Astrocyte (in vitro differentiated cells and primary cell): ENCODE measurements at regions not wholly inside any gene's neighbourhood (a gene's known extent, or its start where the extent isn't known, plus 50 kb on each side); places are given as distances from the start of the nearest gene placed in this dataset.
A peak's percentile ranks its signal among the peaks of the same experiment; 100 is the strongest.

Experiments used
- DNase-seq: peaks from one replicate; pipeline ENCODE4 v3.0.0-alpha.2; 2010; ENCODE audit warnings: low read depth
- FAIRE-seq: peaks from 2 replicates; lab custom pipeline; 2011; peaks lifted over from hg19 to GRCh38; lab: Jason Lieb, UNC
- H2AFZ ChIP-seq: 2 replicates; pipeline ENCODE4 v1.6.0; 2012; ENCODE audit warnings: low read depth, low read length, inconsistent platforms
- H3K27ac ChIP-seq: 2 replicates; pipeline ENCODE4 v1.5.1; 2011; ENCODE audit warnings: low read depth, low read length, inconsistent platforms
- H3K27me3 ChIP-seq: 2 replicates; pipeline ENCODE4 v1.6.0; 2011; ENCODE audit warnings: low read length, inconsistent platforms; ENCODE audit not compliant: insufficient read depth
- H3K36me3 ChIP-seq: 2 replicates; pipeline ENCODE4 v1.5.1; 2011; ENCODE audit warnings: low read length, inconsistent platforms; ENCODE audit not compliant: insufficient read depth
- H3K4me1 ChIP-seq: 2 replicates; pipeline ENCODE4 v1.5.1; 2011; ENCODE audit warnings: low read length, inconsistent platforms; ENCODE audit not compliant: insufficient read depth
- H3K4me2 ChIP-seq: 2 replicates; pipeline ENCODE4 v1.6.0; 2012; ENCODE audit warnings: low read length, inconsistent platforms
- H3K4me3 ChIP-seq: 2 replicates; pipeline ENCODE4 v1.5.1; 2011; ENCODE audit warnings: low read depth, mild to moderate bottlenecking, low read length, inconsistent platforms; ENCODE audit not compliant: insufficient read depth
- H3K79me2 ChIP-seq: 2 replicates; pipeline ENCODE4 v1.6.0; 2012; ENCODE audit warnings: mild to moderate bottlenecking, low read length, inconsistent platforms; ENCODE audit not compliant: insufficient read depth
- H3K9ac ChIP-seq: 2 replicates; pipeline ENCODE4 v1.6.0; 2012; ENCODE audit warnings: mild to moderate bottlenecking, low read length, inconsistent platforms
- H3K9me3 ChIP-seq: 2 replicates; pipeline ENCODE4 v1.5.1; 2012; ENCODE audit warnings: low read depth, mild to moderate bottlenecking, low read length, inconsistent platforms; ENCODE audit not compliant: insufficient read depth
- H4K20me1 ChIP-seq: 2 replicates; pipeline ENCODE4 v1.6.0; 2012; ENCODE audit warnings: low read length, inconsistent platforms; ENCODE audit not compliant: insufficient read depth
- H3K27ac Mint-ChIP-seq: one replicate; pipeline ENCODE4 v1.8.0; 2021; ENCODE audit warnings: mild to moderate bottlenecking, mixed read lengths; ENCODE audit not compliant: unreplicated experiment
- H3K27me3 Mint-ChIP-seq: one replicate; pipeline ENCODE4 v1.8.0; 2021; ENCODE audit warnings: low read depth, mixed read lengths; ENCODE audit not compliant: unreplicated experiment
- H3K36me3 Mint-ChIP-seq: one replicate; pipeline ENCODE4 v1.8.0; 2021; ENCODE audit warnings: low read depth, mixed read lengths; ENCODE audit not compliant: unreplicated experiment
- H3K4me1 Mint-ChIP-seq: one replicate; pipeline ENCODE4 v1.8.0; 2021; ENCODE audit warnings: low read depth, mixed read lengths; ENCODE audit not compliant: unreplicated experiment
- H3K4me3 Mint-ChIP-seq: one replicate; pipeline ENCODE4 v1.8.0; 2021; ENCODE audit warnings: mild to moderate bottlenecking, moderate library complexity, mixed read lengths; ENCODE audit not compliant: unreplicated experiment
- H3K9me3 Mint-ChIP-seq: one replicate; pipeline ENCODE4 v1.8.0; 2021; ENCODE audit warnings: mild to moderate bottlenecking, mixed read lengths; ENCODE audit not compliant: unreplicated experiment
- CTCF ChIP-seq: IDR thresholded peaks from 2 replicates; pipeline ENCODE4 v1.5.1; 2011; ENCODE audit warnings: low read depth, mild to moderate bottlenecking, inconsistent platforms, low read length, moderate library complexity; ENCODE audit not compliant: insufficient read depth
- EZH2 ChIP-seq: IDR thresholded peaks from 2 replicates; pipeline ENCODE4 v1.6.1; 2012; ENCODE audit warnings: mild to moderate bottlenecking, low read length, inconsistent platforms; ENCODE audit not compliant: insufficient read depth

DNA sequence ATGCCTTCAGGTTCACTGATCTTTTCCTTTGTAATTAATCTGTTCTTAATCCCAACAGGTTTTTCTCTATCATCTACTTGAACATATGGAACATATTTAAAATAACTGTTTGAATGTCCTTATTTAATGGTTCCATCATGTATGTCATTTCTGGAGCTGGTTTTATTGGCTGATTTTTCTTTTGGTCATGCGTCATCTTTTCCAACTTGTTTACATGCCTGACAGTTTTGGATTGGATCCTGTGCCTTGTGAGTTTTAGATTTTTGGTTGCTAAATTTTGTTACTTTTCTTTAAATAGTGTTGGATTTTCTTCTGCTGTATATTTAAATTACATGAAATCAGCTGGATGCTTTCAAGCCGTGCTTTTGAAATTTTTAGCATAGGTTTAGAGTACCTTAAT, 237.3 kb upstream of the DAAM1 start:
- no peak for FAIRE-seq
- H3K4me3 ChIP-seq, result no peak overlapping the region
- no peak overlapping the region for H3K4me2 ChIP-seq
- peaks cover 30% of the 10 kb centered on the region for H3K4me1 Mint-ChIP-seq
- no peaks in the 10 kb centered on the region for H3K9me3 ChIP-seq
- no peaks in the 10 kb centered on the region for H3K27me3 Mint-ChIP-seq
- H3K36me3 ChIP-seq, result no peaks in the 10 kb centered on the region
- H3K4me3 Mint-ChIP-seq, result no peak overlapping the region
- no peak overlapping the region for H2AFZ ChIP-seq
- TF ChIP-seq CTCF, result no peak
- no peak for TF ChIP-seq EZH2
- no peaks in the 10 kb centered on the region for H3K79me2 ChIP-seq
- no peak overlapping the region for H3K27ac ChIP-seq
- peaks cover 15% of the 10 kb centered on the region for H3K4me1 ChIP-seq
- no peak overlapping the region for H3K9ac ChIP-seq
- H3K27ac Mint-ChIP-seq, result no peak overlapping the region
- peaks cover 3% of the 10 kb centered on the region for H3K9me3 Mint-ChIP-seq
- no peak for DNase-seq
- H3K36me3 Mint-ChIP-seq, result no peaks in the 10 kb centered on the region
- no peaks in the 10 kb centered on the region for H3K27me3 ChIP-seq
- H4K20me1 ChIP-seq, result no peaks in the 10 kb centered on the region

DNA sequence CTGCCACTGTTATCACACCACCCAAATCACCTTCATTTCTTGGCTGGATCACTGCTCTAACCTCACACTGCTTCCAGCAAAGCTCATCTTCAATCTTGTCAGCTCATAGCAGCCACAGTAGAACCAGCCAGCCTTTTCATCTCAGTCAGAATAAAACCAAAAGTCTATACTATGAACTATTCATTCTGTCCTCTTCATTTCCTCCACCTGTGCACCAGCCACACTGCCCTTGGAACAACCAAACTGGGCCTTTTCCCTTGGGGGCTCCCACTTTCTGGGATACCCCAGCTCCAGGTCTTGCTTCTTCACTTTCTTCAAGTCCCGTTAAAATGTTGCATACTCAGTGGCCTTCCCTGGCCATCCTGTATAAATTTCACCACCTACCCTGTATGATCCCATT, 234.4 kb upstream of the DAAM1 start:
- Histone ChIP-seq H2AFZ (no peak overlapping the region), H3K4me1 (peaks cover 20% of the 10 kb centered on the region), H3K79me2 (no peaks in the 10 kb centered on the region), H3K36me3 (no peaks in the 10 kb centered on the region), H3K9ac (no peak overlapping the region), H4K20me1 (no peaks in the 10 kb centered on the region), H3K4me2 (no peak overlapping the region), H3K27me3 (no peaks in the 10 kb centered on the region), H3K27ac (no peak overlapping the region), H3K9me3 (no peaks in the 10 kb centered on the region), H3K4me3 (no peak overlapping the region)
- Mint-ChIP-seq H3K4me3 (no peak overlapping the region), H3K9me3 (peaks cover 5% of the 10 kb centered on the region), H3K27me3 (no peaks in the 10 kb centered on the region), H3K4me1 (peaks cover 29% of the 10 kb centered on the region), H3K27ac (peak overlapping the region; percentile 54), H3K36me3 (no peaks in the 10 kb centered on the region)
- DNase-seq (no peak), FAIRE-seq (no peak)
- TF ChIP-seq CTCF (no peak), EZH2 (no peak)

- Mint-ChIP-seq H3K36me3 (no peaks in the 10 kb centered on the region), H3K9me3 (peaks cover 5% of the 10 kb centered on the region), H3K4me3 (peak overlapping the region; percentile 21), H3K27me3 (no peaks in the 10 kb centered on the region), H3K27ac (peak overlapping the region; percentile 85), H3K4me1 (peaks cover 29% of the 10 kb centered on the region)
- H2AFZ ChIP-seq, result no peak overlapping the region
- no peaks in the 10 kb centered on the region for H3K27me3 ChIP-seq
- H3K79me2 ChIP-seq, result no peaks in the 10 kb centered on the region
- peak overlapping the region; percentile 62 for H3K4me2 ChIP-seq
- no peaks in the 10 kb centered on the region for H4K20me1 ChIP-seq
- no peaks in the 10 kb centered on the region for H3K9me3 ChIP-seq
- peak overlapping the region; percentile 7 for H3K4me3 ChIP-seq
- TF ChIP-seq EZH2 (no peak), CTCF (no peak)
- FAIRE-seq (peak; percentile 9), DNase-seq (peak; percentile 75)
- H3K9ac ChIP-seq, result no peak overlapping the region
- no peak overlapping the region for H3K27ac ChIP-seq
- H3K36me3 ChIP-seq, result no peaks in the 10 kb centered on the region
- H3K4me1 ChIP-seq, result peaks cover 20% of the 10 kb centered on the region
Measured at GRCh38 chr14:58954901-58955861, 233.3 kb upstream of the DAAM1 start.
